K562 (cell line): ENCODE measurements at regions not wholly inside any gene's neighbourhood (a gene's known extent, or its start where the extent isn't known, plus 50 kb on each side); places are given as distances from the start of the nearest gene placed in this dataset.
A peak's percentile ranks its signal among the peaks of the same experiment; 100 is the strongest.

Experiments
- ATAC-seq: fragments of 200-7000 bp; cut with Tn5 transposase; 3 replicates; pipeline ENCODE4 v1.9.1; 2020; ENCODE audit warnings: moderate library complexity
- BruUV-seq: library from RNA; stranded (reverse); fragments of 400-500 nt; replicated peaks from 2 replicates; lab custom pipeline; 2021; lab: Mats Ljungman, UMichigan
- CTCF ChIA-PET: fragments of 300-600 bp; formaldehyde crosslinking; extraction: SDS; loops from one replicate; lab custom pipeline; 2021; ENCODE audit warnings: low intra/inter-chr PET ratio; lab: Yijun Ruan, JAX
- POLR2A ChIA-PET: fragments of 300-600, 350-650 bp; sonication (Branson Sonifier 250); formaldehyde crosslinking; extraction: SDS; loops from one replicate; lab custom pipeline; 2021; ENCODE audit warnings: antibody characterized with exemption, inconsistent platforms; lab: Yijun Ruan, JAX
- DNase-seq, 4 experiments: peaks; one replicate each; pipeline versions ENCODE4 v3.0.0 to v3.0.0-alpha.2; 2011 to 2018; ENCODE audit warnings: low spot score in 3 of 4, mixed read lengths in 3 of 4; ENCODE audit errors: extremely low read depth in 1 of 4
- FAIRE-seq: peaks from 2 replicates; lab custom pipeline; 2011; peaks lifted over from hg19 to GRCh38; lab: Jason Lieb, UNC
- H2AFZ ChIP-seq: 2 replicates; pipeline ENCODE4 v1.6.0; 2011; ENCODE audit warnings: low read depth, low read length, control low read depth, inconsistent platforms
- H3K27ac ChIP-seq: fragments of 200-600 bp; 3 replicates; pipeline ENCODE4 v1.8.0; 2011; ENCODE audit warnings: low read depth, mild to moderate bottlenecking, control low read depth, inconsistent platforms, low read length, moderate library complexity, mixed read lengths; ENCODE audit errors: extremely low read depth
- H3K27me3 ChIP-seq, 2 experiments: fragments of 300-600 bp in 1 of 2; 2 replicates in 1 of 2; 3 replicates in 1 of 2; pipeline versions ENCODE4 v1.6.0 to v1.8.0; 2011; ENCODE audit warnings: inconsistent platforms in 2 of 2, low read length in 2 of 2, mild to moderate bottlenecking in 1 of 2, mixed read lengths in 1 of 2, moderate library complexity in 1 of 2; ENCODE audit not compliant: control insufficient read depth in 2 of 2, insufficient read depth in 2 of 2
- H3K36me3 ChIP-seq: fragments of 300-600 bp; 3 replicates; pipeline ENCODE4 v1.8.0; 2011; ENCODE audit warnings: mild to moderate bottlenecking, low read length, inconsistent platforms; ENCODE audit not compliant: control insufficient read depth, insufficient read depth
- H3K4me1 ChIP-seq, 2 experiments: fragments of 200-600 bp in 1 of 2; replicated peaks in 1 of 2; 2 replicates in 1 of 2; 3 replicates in 1 of 2; pipeline versions ENCODE4 v1.5.1 to v1.8.0; 2011; ENCODE audit warnings: inconsistent platforms in 2 of 2, low read length in 2 of 2, mild to moderate bottlenecking in 1 of 2, mixed read lengths in 1 of 2, moderate library complexity in 1 of 2; ENCODE audit not compliant: control insufficient read depth in 2 of 2, insufficient read depth in 2 of 2
- H3K4me2 ChIP-seq: 2 replicates; pipeline ENCODE4 v1.6.1; 2011; ENCODE audit warnings: low read length, control low read depth, inconsistent platforms, mixed read lengths; ENCODE audit not compliant: insufficient read depth
- H3K4me3 ChIP-seq: fragments of 200-600 bp; sonication (generic), shearing (Covaris generic); 2 replicates; pipeline ENCODE4 v1.5.1; 2016; ENCODE audit warnings: control low read depth, inconsistent platforms
- H3K79me2 ChIP-seq: fragments of 200-600 bp; 3 replicates; pipeline ENCODE4 v1.8.0; 2011; ENCODE audit warnings: low read length, inconsistent platforms; ENCODE audit not compliant: control insufficient read depth, insufficient read depth
- H3K9ac ChIP-seq, 2 experiments: 2 replicates each; pipeline versions ENCODE4 v1.6.0 to v1.6.1; 2011; ENCODE audit warnings: low read depth in 2 of 2, low read length in 2 of 2, control low read depth in 1 of 2, inconsistent platforms in 1 of 2, mild to moderate bottlenecking in 1 of 2, mixed read lengths in 1 of 2; ENCODE audit not compliant: insufficient read depth in 1 of 2
- H3K9me1 ChIP-seq: one replicate; pipeline ENCODE4 v1.6.0; 2011; ENCODE audit warnings: inconsistent platforms, mild to moderate bottlenecking, low read length, moderate library complexity; ENCODE audit not compliant: control insufficient read depth, insufficient read depth
- H3K9me3 ChIP-seq: replicated peaks from 2 replicates; pipeline ENCODE4 v1.5.1; 2011; ENCODE audit warnings: low read depth, low read length, inconsistent platforms; ENCODE audit not compliant: control insufficient read depth, insufficient read depth
- H4K20me1 ChIP-seq: replicated peaks from 2 replicates; pipeline ENCODE4 v1.6.1; 2011; ENCODE audit warnings: low read length, inconsistent platforms, mixed read lengths; ENCODE audit not compliant: control insufficient read depth, insufficient read depth
- CBFA2T2 ChIP-seq: fragments of 450-650 bp; conservative IDR thresholded peaks from 2 replicates; pipeline ENCODE4 v1.6.1; 2017; ENCODE audit warnings: mild to moderate bottlenecking
- HOXB6 ChIP-seq: fragments of 250-450 bp; sonication (Bioruptor Pico); IDR thresholded peaks from 2 replicates; pipeline ENCODE4 v1.5.1; 2022; ENCODE audit warnings: mild to moderate bottlenecking, borderline replicate concordance
- LCOR ChIP-seq: sonication (generic); formaldehyde crosslinking; IDR thresholded peaks from 2 replicates; pipeline ENCODE4 v1.8.0; 2022; ENCODE audit warnings: mild to moderate bottlenecking, missing genetic modification reagents
- RAD51 ChIP-seq: fragments of 450-650 bp; IDR thresholded peaks from 2 replicates; pipeline ENCODE4 v1.7.1; 2016; ENCODE audit warnings: low read depth, mild to moderate bottlenecking, borderline replicate concordance
- TAL1 ChIP-seq: fragments of 450-650 bp; IDR thresholded peaks from 2 replicates; pipeline ENCODE4 v1.6.1; 2016; ENCODE audit warnings: mild to moderate bottlenecking
- WGBS: fragments of 100-300 bp; shearing (Covaris generic); methylation state at CpG from one replicate; pipeline ENCODE4 v1.1.6; 2016; ENCODE audit warnings: low coverage, mixed read lengths; ENCODE audit not compliant: insufficient coverage; ENCODE audit errors: missing lambda C conversion rate; 5-methylcytosine and 5-hydroxymethylcytosine counted together
- in situ Hi-C: fragments of 300-500 bp; cut with MboI; formaldehyde crosslinking; loops from 4 replicates; pipeline ENCODE4 v1.15.0; 2018; ENCODE audit warnings: inconsistent platforms, mixed read lengths
- intact Hi-C: fragments of 100-400 bp; cut with micrococcal nuclease; formaldehyde crosslinking; loops from 2 replicates; pipeline ENCODE4 v1.14.2; 2022
- TF ChIP-seq, protein P1 (sequence below): sonication (generic); formaldehyde crosslinking; IDR thresholded peaks from 2 replicates; pipeline ENCODE4 v1.9.0; 2022; ENCODE audit warnings: mild to moderate bottlenecking, missing genetic modification reagents
- TF ChIP-seq, protein P2 (sequence below), 2 experiments: IDR thresholded peaks in 1 of 2; conservative IDR thresholded peaks in 1 of 2; 2 replicates each; pipeline ENCODE4 v1.6.1; 2016; ENCODE audit warnings: low read depth in 2 of 2, mild to moderate bottlenecking in 1 of 2, missing compliant biosample characterization in 1 of 2, missing genetic modification characterization in 1 of 2, moderate library complexity in 1 of 2
- TF ChIP-seq, protein P3 (sequence below): sonication (generic); formaldehyde crosslinking; IDR thresholded peaks from 2 replicates; pipeline ENCODE4 v1.5.0; 2020; ENCODE audit warnings: missing genetic modification reagents
- TF ChIP-seq, protein P4 (sequence below): fragments of 450-650 bp; formaldehyde crosslinking; IDR thresholded peaks from 2 replicates; pipeline ENCODE4 v1.4.0; 2020; ENCODE audit warnings: mild to moderate bottlenecking, mixed read lengths

DNA sequence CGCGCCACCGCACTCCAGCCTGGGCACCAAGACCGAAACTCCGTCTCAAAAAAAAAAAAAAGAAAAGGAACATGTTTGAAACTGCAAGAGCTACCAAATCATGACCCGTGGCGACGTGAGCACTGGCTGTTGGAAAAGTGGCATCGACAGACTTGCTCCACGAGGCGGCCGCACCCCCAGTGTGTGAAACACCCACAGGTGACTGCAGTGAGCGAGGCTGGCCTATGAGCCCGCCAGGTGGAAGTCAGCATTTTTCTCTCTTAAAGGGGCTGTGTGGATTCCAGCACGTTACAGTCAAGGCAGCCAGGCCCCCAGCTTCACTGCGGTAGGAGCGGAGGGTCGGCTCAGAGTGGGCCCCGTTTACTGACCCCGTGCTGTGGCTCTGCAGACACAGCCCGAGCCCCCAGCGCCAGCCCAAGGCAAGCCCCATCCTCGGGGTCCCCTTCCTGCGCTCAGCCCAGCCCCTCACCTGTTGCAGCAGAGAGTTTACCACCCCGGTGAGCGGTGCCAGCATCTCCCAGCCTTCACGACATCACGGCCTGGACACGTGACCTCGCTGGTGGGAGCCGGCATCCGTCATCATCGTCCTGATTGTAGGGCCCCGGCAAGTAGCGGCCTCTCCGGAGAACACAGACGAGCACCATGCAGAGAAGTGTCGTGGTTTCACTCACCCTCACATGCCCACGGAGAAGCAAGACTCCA is 54.3 kb upstream of the FBRSL1 start:
- CTCF ChIA-PET, result no interaction called here
- in situ Hi-C loops (no loop called here), intact Hi-C loops (no loop called here)
- H3K9me1 ChIP-seq, result no peaks in the 10 kb centered on the region
- peaks cover 43 to 93% of the 10 kb centered on the region in 2 experiments for H3K27me3 ChIP-seq
- POLR2A ChIA-PET, result no interaction called here
- no TSS peak for BruUV-seq
- H4K20me1 ChIP-seq, result peaks cover 5% of the 10 kb centered on the region; the same call in 1 of the 2 replicates
- no peak overlapping the region for H2AFZ ChIP-seq
- peaks cover 0 to 52% of the 10 kb centered on the region in 2 experiments; a peak in 4 of 5 replicates for H3K4me1 ChIP-seq
- WGBS, result 3% methylated on average over 20 of the region's 39 CpGs
- no peaks in the 10 kb centered on the region for H3K9me3 ChIP-seq
- H3K4me3 ChIP-seq, result no peak overlapping the region
- TF ChIP-seq LCOR (CRISPR knock-in tag), result no peak
- TF ChIP-seq HOXB6 (CRISPR knock-in tag), result no peak
- TF ChIP-seq, protein P1, sequence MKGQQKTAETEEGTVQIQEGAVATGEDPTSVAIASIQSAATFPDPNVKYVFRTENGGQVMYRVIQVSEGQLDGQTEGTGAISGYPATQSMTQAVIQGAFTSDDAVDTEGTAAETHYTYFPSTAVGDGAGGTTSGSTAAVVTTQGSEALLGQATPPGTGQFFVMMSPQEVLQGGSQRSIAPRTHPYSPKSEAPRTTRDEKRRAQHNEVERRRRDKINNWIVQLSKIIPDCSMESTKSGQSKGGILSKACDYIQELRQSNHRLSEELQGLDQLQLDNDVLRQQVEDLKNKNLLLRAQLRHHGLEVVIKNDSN, result peak; percentile 80
- TF ChIP-seq RAD51, result peak; percentile 43; the same call in 1 of the 2 replicates
- TF ChIP-seq, protein P2, sequence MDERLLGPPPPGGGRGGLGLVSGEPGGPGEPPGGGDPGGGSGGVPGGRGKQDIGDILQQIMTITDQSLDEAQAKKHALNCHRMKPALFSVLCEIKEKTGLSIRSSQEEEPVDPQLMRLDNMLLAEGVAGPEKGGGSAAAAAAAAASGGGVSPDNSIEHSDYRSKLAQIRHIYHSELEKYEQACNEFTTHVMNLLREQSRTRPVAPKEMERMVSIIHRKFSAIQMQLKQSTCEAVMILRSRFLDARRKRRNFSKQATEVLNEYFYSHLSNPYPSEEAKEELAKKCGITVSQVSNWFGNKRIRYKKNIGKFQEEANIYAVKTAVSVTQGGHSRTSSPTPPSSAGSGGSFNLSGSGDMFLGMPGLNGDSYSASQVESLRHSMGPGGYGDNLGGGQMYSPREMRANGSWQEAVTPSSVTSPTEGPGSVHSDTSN (CRISPR knock-in tag; IDR thresholded peaks at IDR 0.05; ENCODE audit: low read depth), result no peak
- TF ChIP-seq, protein P2 (tag; conservative IDR thresholded peaks at IDR 0.05; ENCODE audit: low read depth), result no peak
- TF ChIP-seq, protein P3, sequence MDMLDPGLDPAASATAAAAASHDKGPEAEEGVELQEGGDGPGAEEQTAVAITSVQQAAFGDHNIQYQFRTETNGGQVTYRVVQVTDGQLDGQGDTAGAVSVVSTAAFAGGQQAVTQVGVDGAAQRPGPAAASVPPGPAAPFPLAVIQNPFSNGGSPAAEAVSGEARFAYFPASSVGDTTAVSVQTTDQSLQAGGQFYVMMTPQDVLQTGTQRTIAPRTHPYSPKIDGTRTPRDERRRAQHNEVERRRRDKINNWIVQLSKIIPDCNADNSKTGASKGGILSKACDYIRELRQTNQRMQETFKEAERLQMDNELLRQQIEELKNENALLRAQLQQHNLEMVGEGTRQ (CRISPR knock-in tag), result peak; percentile 65
- peak; percentile 18; the same call in 1 of the 2 replicates for TF ChIP-seq CBFA2T2
- TF ChIP-seq, protein P4, sequence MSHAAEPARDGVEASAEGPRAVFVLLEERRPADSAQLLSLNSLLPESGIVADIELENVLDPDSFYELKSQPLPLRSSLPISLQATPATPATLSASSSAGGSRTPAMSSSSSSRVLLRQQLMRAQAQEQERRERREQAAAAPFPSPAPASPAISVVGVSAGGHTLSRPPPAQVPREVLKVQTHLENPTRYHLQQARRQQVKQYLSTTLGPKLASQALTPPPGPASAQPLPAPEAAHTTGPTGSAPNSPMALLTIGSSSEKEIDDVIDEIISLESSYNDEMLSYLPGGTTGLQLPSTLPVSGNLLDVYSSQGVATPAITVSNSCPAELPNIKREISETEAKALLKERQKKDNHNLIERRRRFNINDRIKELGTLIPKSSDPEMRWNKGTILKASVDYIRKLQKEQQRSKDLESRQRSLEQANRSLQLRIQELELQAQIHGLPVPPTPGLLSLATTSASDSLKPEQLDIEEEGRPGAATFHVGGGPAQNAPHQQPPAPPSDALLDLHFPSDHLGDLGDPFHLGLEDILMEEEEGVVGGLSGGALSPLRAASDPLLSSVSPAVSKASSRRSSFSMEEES, result peak; percentile 53
- no peak for TF ChIP-seq TAL1
- no peaks in the 10 kb centered on the region for H3K36me3 ChIP-seq
- H3K4me2 ChIP-seq, result no peak overlapping the region
- H3K79me2 ChIP-seq, result no peaks in the 10 kb centered on the region
- no peak overlapping the region for H3K27ac ChIP-seq
- ATAC-seq (no peak), DNase-seq (no peak), FAIRE-seq (no peak)
- H3K9ac ChIP-seq, result peak overlapping the region in 1 of 2 experiments; percentile 52; a peak in 1 of 4 replicates
